Islet precursor cell (in vitro differentiated cells): ENCODE measurements at regions not wholly inside any gene's neighbourhood (a gene's known extent, or its start where the extent isn't known, plus 50 kb on each side); places are given as distances from the start of the nearest gene placed in this dataset.
"Not testable (repeated sequence)": the region's sequence is repeated elsewhere in the genome, so short reads cannot be mapped to it uniquely, and the experiment has no call there.

Experiments
- DNase-seq: peaks from one replicate; pipeline ENCODE4 v3.0.0-alpha.2; 2018

DNA sequence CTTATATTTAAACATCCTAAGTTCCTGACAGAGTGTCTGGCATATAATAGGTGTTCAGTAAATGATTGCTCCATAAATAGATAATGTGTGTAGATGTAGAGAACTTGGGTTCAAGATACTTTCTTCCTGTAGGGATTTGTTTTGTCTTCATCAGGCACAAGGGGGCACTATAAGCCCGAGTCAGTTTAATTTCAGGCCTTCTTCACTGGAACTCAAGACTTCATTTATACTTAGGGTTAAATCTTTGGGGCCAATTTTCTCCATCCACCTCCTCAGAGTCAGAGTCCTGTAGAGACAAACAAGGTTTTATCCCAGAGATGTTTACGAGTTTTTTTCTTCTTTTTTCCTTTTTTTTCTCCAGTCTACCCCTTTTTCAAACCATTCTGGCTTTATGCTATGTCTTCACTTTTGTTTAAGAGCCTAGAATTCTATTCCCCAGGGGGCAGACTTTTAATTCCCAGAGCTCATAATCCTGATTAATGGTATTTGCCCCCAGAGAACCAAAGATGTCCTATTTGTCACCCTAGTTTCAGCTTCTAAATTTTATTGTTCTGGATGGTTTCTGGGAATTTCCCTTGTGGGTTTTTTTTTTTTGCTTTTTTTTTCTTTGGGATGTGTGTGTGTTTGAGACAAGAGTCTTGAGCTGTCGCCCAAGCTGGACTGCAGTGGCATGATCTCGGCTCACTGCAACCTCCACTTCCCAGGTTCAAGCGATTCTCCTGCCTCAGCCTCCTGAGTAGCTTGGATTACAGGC, 88.4 kb downstream of the HFE start:
- DNase-seq, result peak; percentile 63

DNA sequence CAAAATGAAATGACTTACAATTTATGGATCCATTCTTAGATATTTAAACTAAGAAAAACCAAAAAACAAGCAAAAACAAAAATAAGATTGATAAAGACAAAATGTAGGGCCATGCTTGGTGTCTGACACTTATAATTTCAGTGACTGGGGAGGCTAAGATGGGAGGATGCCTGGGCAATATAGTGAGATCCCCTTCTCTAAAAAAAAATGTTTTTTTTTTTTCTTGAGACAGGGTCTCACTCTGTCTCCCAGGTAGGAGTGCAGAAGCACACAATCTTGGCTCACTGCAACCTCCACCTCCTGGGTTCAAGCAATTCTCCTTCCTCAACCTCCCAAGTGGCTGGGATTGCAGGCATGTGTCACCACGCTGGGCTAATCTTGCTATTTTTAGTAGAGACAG, 92.4 kb downstream of the HFE start:
- DNase-seq, result no peak

- DNase-seq, result no peak
Measured at GRCh38 chr6:26180346-26180745, 93.1 kb downstream of the HFE start.

- DNase-seq, result no peak
Measured at GRCh38 chr6:26183237-26183580, 96.0 kb downstream of the HFE start.

DNA sequence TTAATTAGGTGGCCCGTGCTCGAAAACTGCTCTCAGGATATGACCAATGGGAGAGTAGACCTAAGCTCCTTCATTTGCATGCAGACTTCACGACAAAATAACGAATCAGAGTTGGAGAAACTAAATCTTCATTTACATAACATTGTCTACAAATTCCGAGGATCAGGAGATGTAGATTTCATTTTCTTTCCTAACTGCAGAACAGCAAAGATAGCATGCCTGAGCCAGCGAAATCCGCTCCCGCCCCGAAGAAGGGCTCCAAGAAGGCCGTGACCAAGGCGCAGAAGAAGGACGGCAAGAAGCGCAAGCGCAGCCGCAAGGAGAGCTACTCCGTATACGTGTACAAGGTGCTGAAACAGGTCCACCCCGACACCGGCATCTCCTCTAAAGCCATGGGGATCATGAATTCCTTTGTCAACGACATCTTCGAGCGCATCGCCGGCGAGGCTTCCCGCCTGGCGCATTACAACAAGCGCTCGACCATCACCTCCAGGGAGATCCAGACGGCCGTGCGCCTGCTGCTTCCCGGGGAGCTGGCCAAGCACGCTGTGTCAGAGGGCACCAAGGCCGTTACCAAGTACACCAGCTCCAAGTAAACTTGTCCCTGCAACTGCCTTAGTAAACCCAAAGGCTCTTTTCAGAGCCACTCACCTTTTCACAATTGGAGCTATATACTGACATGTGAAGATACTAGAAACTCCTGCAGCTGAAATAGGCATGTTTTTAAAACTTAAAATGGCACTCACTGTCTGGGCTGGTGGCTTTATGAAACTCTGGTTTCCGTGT, 96.5 kb downstream of the HFE start:
- peak; percentile 90 for DNase-seq

DNA sequence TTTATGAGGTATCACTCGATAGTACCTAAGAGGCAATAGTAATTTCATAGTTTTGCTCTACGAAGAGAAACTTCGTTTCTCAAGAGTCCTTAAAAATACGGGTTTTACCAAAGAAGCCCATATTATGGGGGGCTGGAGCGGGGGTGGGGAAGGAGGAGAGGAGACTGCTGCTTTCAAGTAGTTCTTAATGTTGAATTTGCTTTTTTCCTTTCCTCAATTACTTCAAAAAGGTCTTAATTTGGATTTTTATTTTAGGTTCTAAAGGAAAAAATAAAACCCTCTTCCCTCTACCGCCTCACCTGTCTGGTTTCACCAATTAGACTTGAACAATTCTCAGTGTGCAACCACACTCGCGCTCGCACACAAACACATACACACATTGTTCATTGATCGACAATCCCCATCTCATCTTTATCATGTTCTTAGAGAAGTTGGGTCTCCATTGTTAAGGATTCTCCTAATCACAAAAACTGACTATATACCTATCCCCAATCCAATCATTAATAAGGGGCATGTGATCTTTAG, 97.2 kb downstream of the HFE start:
- DNase-seq, result no peak

DNA sequence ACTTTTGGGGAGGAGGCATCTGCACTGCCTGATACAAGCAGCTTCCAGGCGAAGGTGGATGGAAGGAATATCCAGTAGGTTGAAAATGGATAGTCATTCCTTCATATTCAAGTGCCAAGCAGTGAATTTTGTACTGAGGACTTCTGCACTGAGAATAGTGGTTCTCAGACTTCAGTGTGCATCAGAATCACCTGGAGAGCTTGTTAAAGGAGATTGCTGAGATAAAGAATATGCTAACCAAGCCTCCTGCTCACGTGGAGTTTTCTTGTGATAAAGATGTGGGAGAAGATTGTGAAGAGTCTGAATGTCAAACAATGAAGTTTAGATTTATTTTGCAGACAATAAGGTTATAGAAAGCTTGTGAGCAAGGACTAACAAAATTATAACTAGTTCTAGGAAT, 97.8 kb downstream of the HFE start:
- no peak for DNase-seq

GRCh38 chr6:26185802-26186201, 98.6 kb downstream of the HFE start:
- DNase-seq, result no peak

- no peak for DNase-seq
Measured at GRCh38 chr6:26186652-26187051, 99.4 kb downstream of the HFE start.

DNA sequence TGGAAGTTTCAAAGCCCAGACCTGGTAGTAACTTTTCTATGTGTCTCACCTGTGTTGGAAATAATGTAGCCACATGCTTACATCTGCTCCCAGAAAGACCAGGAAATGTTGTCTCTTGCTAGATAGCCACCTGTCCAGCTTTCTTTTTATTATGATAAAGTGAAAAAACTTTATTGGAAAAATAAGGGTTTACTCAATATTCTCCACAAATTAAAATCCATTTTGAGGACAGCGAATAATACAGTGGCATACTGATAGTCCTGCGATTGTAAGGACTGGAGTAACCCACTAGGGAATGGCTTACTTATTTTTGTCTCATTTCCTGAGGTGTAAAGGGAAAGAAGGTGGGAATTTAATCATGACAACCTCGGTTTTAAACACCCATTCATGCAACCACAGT, 100.1 kb downstream of the HFE start:
- no peak for DNase-seq

DNA sequence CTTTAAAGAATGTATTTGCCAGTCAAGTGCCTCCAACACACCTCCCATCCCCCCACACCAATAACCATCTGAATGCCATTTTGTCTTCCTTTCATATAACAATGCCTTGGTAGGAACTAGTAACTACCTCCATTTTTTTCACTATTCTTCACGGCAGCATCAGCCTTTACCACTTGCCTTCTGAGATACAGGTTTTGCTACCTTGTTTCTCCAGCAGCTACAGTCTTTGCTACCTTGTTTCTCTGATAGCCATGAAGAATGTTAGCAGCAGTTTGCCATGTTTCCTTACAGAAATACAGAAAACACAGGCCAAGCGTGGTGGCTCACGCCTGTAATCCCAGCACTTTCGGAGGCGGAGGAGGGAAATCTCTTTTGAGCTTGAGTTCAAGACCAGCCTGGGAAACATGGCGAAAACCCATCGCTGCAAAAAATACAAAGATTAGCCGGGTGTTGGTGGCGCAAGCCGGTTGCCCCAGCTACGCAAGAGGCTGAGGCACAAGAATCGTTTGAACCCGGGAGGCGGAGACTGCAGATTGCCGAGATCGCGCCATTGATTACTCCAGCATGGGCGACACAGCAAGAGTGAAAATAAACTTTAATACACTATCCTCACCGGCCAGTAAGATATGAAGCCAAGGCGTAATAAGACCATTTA, 100.9 kb downstream of the HFE start:
- DNase-seq, result peak; percentile 74

DNA sequence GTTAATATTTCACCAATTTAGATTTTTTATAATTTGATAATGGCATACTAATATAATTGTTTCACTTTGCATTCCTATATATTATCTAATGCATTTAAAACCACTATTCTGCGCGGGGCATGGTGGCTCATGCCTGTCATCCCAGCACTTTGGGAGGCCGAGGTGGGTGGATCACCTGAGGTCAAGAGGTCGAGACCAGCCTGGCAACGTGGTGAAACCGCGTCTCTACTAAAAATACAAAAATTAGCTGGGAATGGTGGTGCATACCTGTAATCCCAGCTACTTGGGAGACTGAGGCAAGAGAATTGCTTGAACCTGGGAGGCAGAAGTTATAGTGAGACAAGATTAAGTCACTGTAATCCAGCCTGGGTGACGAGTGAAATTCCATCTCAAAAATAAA, 104.3 kb downstream of the HFE start:
- not testable (repeated sequence) for DNase-seq

- DNase-seq, result no peak
Measured at GRCh38 chr6:26193467-26194328, 106.5 kb downstream of the HFE start.

GRCh38 chr6:26194329-26194701, 107.1 kb downstream of the HFE start:
- DNase-seq, result no peak

DNA sequence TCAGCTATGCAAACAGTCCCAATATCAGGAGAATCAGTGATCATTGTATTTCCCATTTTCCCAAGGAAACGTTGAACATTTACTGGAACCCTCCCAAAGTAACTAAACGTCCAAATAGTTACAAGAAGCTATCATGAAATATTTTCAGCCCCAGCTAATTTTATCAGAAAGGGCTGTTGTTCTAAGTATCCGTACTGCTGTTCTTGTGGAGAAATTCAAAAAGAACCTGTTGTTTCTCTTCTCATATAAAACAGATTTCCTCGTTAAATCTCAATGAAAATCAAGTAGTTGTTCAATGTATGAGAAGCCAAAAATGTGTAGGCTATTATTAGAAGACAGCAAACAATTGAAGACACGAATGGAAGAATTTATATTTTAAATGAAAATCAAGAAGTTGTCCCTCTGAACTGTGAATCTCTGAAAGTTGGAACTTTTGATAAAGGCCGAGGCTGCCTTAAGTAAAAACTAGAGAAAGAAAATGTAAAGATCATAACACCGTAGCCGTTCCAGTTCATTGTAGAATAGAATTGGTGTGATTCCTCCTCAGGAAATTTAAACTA, 107.7 kb downstream of the HFE start:
- DNase-seq, result no peak

DNA sequence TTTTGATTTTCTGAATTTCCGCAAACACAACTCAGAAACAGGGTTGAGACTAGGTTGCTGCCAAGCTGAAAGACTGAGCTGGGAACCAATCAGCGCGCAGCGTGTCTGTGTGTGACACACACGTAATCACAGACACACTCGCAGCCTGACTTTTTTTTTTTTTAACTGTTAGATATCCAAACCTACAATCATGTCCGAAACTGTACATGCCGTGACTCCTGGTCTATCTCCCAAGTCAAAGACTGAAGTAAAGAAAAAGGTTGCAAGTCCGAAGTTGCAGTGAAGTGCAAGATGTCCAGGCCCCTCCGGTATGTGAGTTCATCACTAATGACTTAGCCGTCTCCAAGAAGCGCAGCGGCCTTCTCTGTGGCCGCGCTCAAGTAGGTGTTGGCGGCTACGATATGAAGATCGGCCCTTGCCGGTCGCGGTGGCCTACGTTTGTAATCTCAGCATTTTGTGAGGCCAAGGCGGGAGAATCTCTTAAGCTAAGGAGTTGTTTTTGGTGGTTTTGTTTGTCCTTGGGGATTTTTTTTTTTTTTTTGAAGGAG, 108.2 kb downstream of the HFE start:
- DNase-seq, result peak; percentile 94

GRCh38 chr6:26195924-26196845, 109.0 kb downstream of the HFE start:
- peak; percentile 68 for DNase-seq

- DNase-seq, result peak; percentile 89
Measured at GRCh38 chr6:26196846-26197635, 109.8 kb downstream of the HFE start.

DNA sequence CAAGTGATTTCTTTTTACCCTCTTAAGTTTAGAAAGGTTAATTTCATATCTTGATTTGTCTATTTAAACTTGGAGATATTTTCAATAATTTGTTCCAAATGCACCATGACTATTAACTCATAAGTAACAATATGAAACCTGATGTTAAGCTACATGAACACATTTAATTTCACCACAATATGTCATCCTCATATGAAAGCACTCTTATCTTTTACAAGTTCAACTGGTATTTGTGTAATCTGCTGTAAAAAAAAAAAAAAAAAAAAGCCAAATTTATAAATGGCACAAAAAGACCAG, 110.4 kb downstream of the HFE start:
- DNase-seq, result no peak

- DNase-seq, result peak; percentile 71
Measured at GRCh38 chr6:26197933-26198721, 110.9 kb downstream of the HFE start.
